ENCODE measurements at regions not wholly inside any gene's neighbourhood (a gene's known extent, or its start where the extent isn't known, plus 50 kb on each side); places are given as distances from the start of the nearest gene placed in this dataset.
A peak's percentile ranks its signal among the peaks of the same experiment; 100 is the strongest.

GRCh38 chr2:12254280-12254860 lies 462.4 kb upstream of the TRIB2 start:
- Histone ChIP-seq H3K27me3 (ENCODE audit: control insufficient read depth in 3 of 3, insufficient read depth in 3 of 3, low read length in 3 of 3) (no peaks in the 10 kb centered on the region), H3K4me3 (ENCODE audit: low read depth in 1 of 3, low read length in 3 of 3) (no peak overlapping the region), H3K9me3 (ENCODE audit: control insufficient read depth in 2 of 2, insufficient read depth in 1 of 2, low read depth in 1 of 2, low read length in 1 of 2) (no peaks in the 10 kb centered on the region), H3K27ac (ENCODE audit: low read depth in 1 of 3, low read length in 2 of 3) (no peak overlapping the region), H3K36me3 (ENCODE audit: control insufficient read depth in 3 of 3, insufficient read depth in 2 of 3, low read depth in 1 of 3, low read length in 3 of 3) (no peaks in the 10 kb centered on the region), H3K4me1 (ENCODE audit: control insufficient read depth in 3 of 3, insufficient read depth in 2 of 3, low read depth in 1 of 3, low read length in 2 of 3) (no peaks in the 10 kb centered on the region)
- DNase-seq = no peak
- WGBS, 3 donors = 27 to 66% (median 46%) methylated on average over 6 of the region's 6 CpGs
- no peak for FAIRE-seq

- Histone ChIP-seq H3K9me3 (ENCODE audit: control insufficient read depth in 2 of 2, insufficient read depth in 1 of 2, low read depth in 1 of 2, low read length in 1 of 2) (no peaks in the 10 kb centered on the region), H3K27ac (ENCODE audit: low read depth in 1 of 3, low read length in 2 of 3) (no peak overlapping the region), H3K4me1 (ENCODE audit: control insufficient read depth in 3 of 3, insufficient read depth in 2 of 3, low read depth in 1 of 3, low read length in 2 of 3) (no peaks in the 10 kb centered on the region), H3K4me3 (ENCODE audit: low read depth in 1 of 3, low read length in 3 of 3) (no peak overlapping the region), H3K36me3 (ENCODE audit: control insufficient read depth in 3 of 3, insufficient read depth in 2 of 3, low read depth in 1 of 3, low read length in 3 of 3) (no peaks in the 10 kb centered on the region), H3K27me3 (ENCODE audit: control insufficient read depth in 3 of 3, insufficient read depth in 3 of 3, low read length in 3 of 3) (no peaks in the 10 kb centered on the region)
- FAIRE-seq (no peak), DNase-seq (no peak)
- WGBS, 3 donors = 48 to 68% (median 67%) methylated on average over 2 of the region's 2 CpGs
Observed at GRCh38 chr2:12256206-12256605, 460.5 kb upstream of the TRIB2 start.

DNA sequence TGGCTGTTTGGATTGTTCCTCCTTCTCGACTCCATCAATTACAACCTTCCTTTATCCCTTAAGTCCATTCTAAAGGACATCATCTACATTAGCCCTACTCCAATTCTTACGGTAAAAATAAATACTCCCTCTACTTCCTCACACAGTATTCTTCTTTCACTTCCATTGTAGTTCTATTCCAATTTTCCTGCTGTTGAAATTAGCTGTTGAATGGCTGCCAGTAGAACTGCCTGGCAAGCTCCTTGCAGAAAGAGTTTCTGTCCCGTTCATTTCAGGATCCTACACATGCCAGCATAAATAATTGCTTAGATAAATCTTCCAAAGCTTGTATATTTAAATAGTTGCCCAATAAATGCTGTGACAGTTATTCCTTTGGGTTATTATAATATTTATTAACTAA lies 459.3 kb upstream of the TRIB2 start:
- no peaks in the 10 kb centered on the region for H3K9me3 ChIP-seq (ENCODE audit: control insufficient read depth in 2 of 2, insufficient read depth in 1 of 2, low read depth in 1 of 2, low read length in 1 of 2)
- DNase-seq (no peak), FAIRE-seq (no peak)
- no peak overlapping the region for H3K27ac ChIP-seq (ENCODE audit: low read depth in 1 of 3, low read length in 2 of 3)
- H3K27me3 ChIP-seq (ENCODE audit: control insufficient read depth in 3 of 3, insufficient read depth in 3 of 3, low read length in 3 of 3) = no peaks in the 10 kb centered on the region
- no peaks in the 10 kb centered on the region for H3K4me1 ChIP-seq (ENCODE audit: control insufficient read depth in 3 of 3, insufficient read depth in 2 of 3, low read depth in 1 of 3, low read length in 2 of 3)
- 54 to 71% (median 66%) methylated on average over 3 of the region's 3 CpGs for WGBS, 3 donors
- H3K36me3 ChIP-seq (ENCODE audit: control insufficient read depth in 3 of 3, insufficient read depth in 2 of 3, low read depth in 1 of 3, low read length in 3 of 3) = no peaks in the 10 kb centered on the region
- no peak overlapping the region for H3K4me3 ChIP-seq (ENCODE audit: low read depth in 1 of 3, low read length in 3 of 3)

GRCh38 chr2:12259493-12259892 lies 457.2 kb upstream of the TRIB2 start:
- Histone ChIP-seq H3K4me1 (ENCODE audit: control insufficient read depth in 3 of 3, insufficient read depth in 2 of 3, low read depth in 1 of 3, low read length in 2 of 3) (no peaks in the 10 kb centered on the region), H3K9me3 (ENCODE audit: control insufficient read depth in 2 of 2, insufficient read depth in 1 of 2, low read depth in 1 of 2, low read length in 1 of 2) (no peaks in the 10 kb centered on the region), H3K4me3 (ENCODE audit: low read depth in 1 of 3, low read length in 3 of 3) (no peak overlapping the region), H3K27me3 (ENCODE audit: control insufficient read depth in 3 of 3, insufficient read depth in 3 of 3, low read length in 3 of 3) (no peaks in the 10 kb centered on the region), H3K36me3 (ENCODE audit: control insufficient read depth in 3 of 3, insufficient read depth in 2 of 3, low read depth in 1 of 3, low read length in 3 of 3) (no peaks in the 10 kb centered on the region), H3K27ac (ENCODE audit: low read depth in 1 of 3, low read length in 2 of 3) (no peak overlapping the region)
- FAIRE-seq = no peak
- DNase-seq = no peak
- 72 to 91% (median 80%) methylated on average over 3 of the region's 3 CpGs for WGBS, 3 donors

DNA sequence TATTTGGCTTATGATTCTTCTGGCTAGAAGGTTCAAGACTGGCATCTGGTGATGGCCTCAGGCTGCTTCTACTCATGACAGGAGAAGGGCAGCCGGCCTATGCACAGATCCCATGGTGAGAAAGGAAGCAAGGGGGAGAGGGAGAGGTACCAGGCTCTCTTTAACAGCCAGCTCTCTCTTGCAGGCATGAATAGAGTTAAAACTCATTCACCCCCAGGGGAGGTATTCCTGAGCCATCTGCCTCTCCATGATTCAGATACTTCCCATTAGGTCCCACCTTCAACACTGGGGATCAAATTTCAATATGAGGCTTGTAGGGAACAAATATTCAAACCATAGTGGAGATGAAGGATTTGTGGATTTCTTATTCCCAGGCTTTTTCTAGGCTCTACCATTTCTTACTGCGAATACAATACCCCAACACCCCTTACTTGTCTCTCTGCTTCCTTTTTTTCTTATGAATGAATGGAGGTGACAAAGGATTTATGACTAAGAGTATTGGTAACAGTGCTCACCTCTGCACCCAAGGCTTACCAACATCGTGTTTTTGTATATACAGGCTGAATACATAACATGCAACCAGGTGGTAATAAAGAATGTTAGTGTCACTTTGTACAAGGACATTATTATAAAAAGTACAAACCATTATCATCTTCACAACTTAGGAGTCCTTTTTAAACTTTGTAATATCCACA lies 454.6 kb upstream of the TRIB2 start:
- no peak for DNase-seq
- no peaks in the 10 kb centered on the region for H3K36me3 ChIP-seq (ENCODE audit: control insufficient read depth in 3 of 3, insufficient read depth in 2 of 3, low read depth in 1 of 3, low read length in 3 of 3)
- 75 to 79% (median 79%) methylated on average over 3 of the region's 3 CpGs for WGBS, 3 donors
- no peaks in the 10 kb centered on the region for H3K9me3 ChIP-seq (ENCODE audit: control insufficient read depth in 2 of 2, insufficient read depth in 1 of 2, low read depth in 1 of 2, low read length in 1 of 2)
- no peaks in the 10 kb centered on the region for H3K27me3 ChIP-seq (ENCODE audit: control insufficient read depth in 3 of 3, insufficient read depth in 3 of 3, low read length in 3 of 3)
- FAIRE-seq = no peak
- H3K4me3 ChIP-seq (ENCODE audit: low read depth in 1 of 3, low read length in 3 of 3) = no peak overlapping the region
- H3K4me1 ChIP-seq (ENCODE audit: control insufficient read depth in 3 of 3, insufficient read depth in 2 of 3, low read depth in 1 of 3, low read length in 2 of 3) = no peaks in the 10 kb centered on the region
- no peak overlapping the region for H3K27ac ChIP-seq (ENCODE audit: low read depth in 1 of 3, low read length in 2 of 3)

DNA sequence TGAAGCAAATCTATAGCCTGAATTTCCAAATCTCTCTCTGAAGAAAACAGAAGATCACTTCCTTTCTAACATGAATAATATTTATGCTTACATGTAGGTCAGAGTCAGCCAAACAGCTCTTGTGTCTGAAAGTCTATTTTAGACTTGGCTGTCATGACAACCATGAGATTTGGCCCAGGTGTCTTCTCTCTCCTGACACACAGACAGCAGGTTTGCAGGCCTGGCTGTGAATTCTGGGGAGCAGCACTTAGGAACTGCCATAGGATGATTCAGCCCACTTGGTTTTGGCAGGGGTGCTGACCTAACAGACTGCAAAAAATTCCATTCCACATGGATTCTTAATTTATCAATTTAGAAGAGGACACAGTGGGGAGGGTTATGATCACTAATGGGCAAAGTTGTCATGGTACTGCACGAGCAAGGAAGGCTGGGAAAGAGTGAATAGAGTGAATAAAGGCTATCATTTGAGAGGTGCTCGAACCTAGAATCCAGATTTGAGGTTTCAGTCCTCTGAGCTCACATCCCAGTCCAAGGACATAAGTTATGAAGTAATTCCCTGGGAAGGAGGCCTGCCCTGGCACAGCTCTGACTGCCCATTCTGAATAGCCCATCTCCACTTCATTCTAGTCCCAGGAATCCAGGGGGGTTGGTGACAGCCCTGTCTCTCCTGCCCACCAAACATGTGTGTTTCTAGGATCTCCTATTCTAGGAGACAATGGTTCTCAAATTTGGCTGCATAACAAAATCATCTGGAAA lies 453.9 kb upstream of the TRIB2 start:
- FAIRE-seq (no peak), DNase-seq (peak in 1 of 2 donors; percentile 12)
- H3K4me1 ChIP-seq (ENCODE audit: control insufficient read depth in 3 of 3, insufficient read depth in 2 of 3, low read depth in 1 of 3, low read length in 2 of 3) = no peaks in the 10 kb centered on the region
- peak overlapping the region in 1 of 3 donors; percentile 27 for H3K27ac ChIP-seq (ENCODE audit: low read depth in 1 of 3, low read length in 2 of 3)
- no peaks in the 10 kb centered on the region for H3K27me3 ChIP-seq (ENCODE audit: control insufficient read depth in 3 of 3, insufficient read depth in 3 of 3, low read length in 3 of 3)
- WGBS, 3 donors = 19 to 57% (median 39%) methylated on average over 2 of the region's 2 CpGs
- no peaks in the 10 kb centered on the region for H3K36me3 ChIP-seq (ENCODE audit: control insufficient read depth in 3 of 3, insufficient read depth in 2 of 3, low read depth in 1 of 3, low read length in 3 of 3)
- H3K9me3 ChIP-seq (ENCODE audit: control insufficient read depth in 2 of 2, insufficient read depth in 1 of 2, low read depth in 1 of 2, low read length in 1 of 2) = no peaks in the 10 kb centered on the region
- no peak overlapping the region for H3K4me3 ChIP-seq (ENCODE audit: low read depth in 1 of 3, low read length in 3 of 3)

GRCh38 chr2:12263730-12264129 lies 453.0 kb upstream of the TRIB2 start:
- Histone ChIP-seq H3K27me3 (ENCODE audit: control insufficient read depth in 3 of 3, insufficient read depth in 3 of 3, low read length in 3 of 3) (no peaks in the 10 kb centered on the region), H3K36me3 (ENCODE audit: control insufficient read depth in 3 of 3, insufficient read depth in 2 of 3, low read depth in 1 of 3, low read length in 3 of 3) (no peaks in the 10 kb centered on the region), H3K27ac (ENCODE audit: low read depth in 1 of 3, low read length in 2 of 3) (no peak overlapping the region), H3K9me3 (ENCODE audit: control insufficient read depth in 2 of 2, insufficient read depth in 1 of 2, low read depth in 1 of 2, low read length in 1 of 2) (no peaks in the 10 kb centered on the region), H3K4me3 (ENCODE audit: low read depth in 1 of 3, low read length in 3 of 3) (no peak overlapping the region), H3K4me1 (ENCODE audit: control insufficient read depth in 3 of 3, insufficient read depth in 2 of 3, low read depth in 1 of 3, low read length in 2 of 3) (no peaks in the 10 kb centered on the region)
- DNase-seq (no peak), FAIRE-seq (no peak)

- DNase-seq = no peak
Observed at GRCh38 chr2:12264146-12264545, 452.6 kb upstream of the TRIB2 start.

More at GRCh38 chr2:12264146-12264545, 452.6 kb upstream of the TRIB2 start:
- H3K4me3 ChIP-seq (ENCODE audit: low read depth in 1 of 3, low read length in 3 of 3) = no peak overlapping the region
- FAIRE-seq = no peak
- WGBS, 3 donors = 65 to 80% (median 65%) methylated on average over 1 of the region's 1 CpG
- H3K9me3 ChIP-seq (ENCODE audit: control insufficient read depth in 2 of 2, insufficient read depth in 1 of 2, low read depth in 1 of 2, low read length in 1 of 2) = no peaks in the 10 kb centered on the region
- H3K27me3 ChIP-seq (ENCODE audit: control insufficient read depth in 3 of 3, insufficient read depth in 3 of 3, low read length in 3 of 3) = no peaks in the 10 kb centered on the region
- H3K27ac ChIP-seq (ENCODE audit: low read depth in 1 of 3, low read length in 2 of 3) = no peak overlapping the region
- H3K36me3 ChIP-seq (ENCODE audit: control insufficient read depth in 3 of 3, insufficient read depth in 2 of 3, low read depth in 1 of 3, low read length in 3 of 3) = no peaks in the 10 kb centered on the region
- no peaks in the 10 kb centered on the region for H3K4me1 ChIP-seq (ENCODE audit: control insufficient read depth in 3 of 3, insufficient read depth in 2 of 3, low read depth in 1 of 3, low read length in 2 of 3)
